Stimulated activated naive B cell treated with anti-CD40 and anti-IgM and Interleukin-4, amounts not matched to agents 10 μg/mL and 1 μg/mL and 100 μg/mL, for 72 hours (primary cell): ENCODE measurements at regions not wholly inside any gene's neighbourhood (a gene's known extent, or its start where the extent isn't known, plus 50 kb on each side); places are given as distances from the start of the nearest gene placed in this dataset.

ENCODE experiments used
- ATAC-seq, 2 donors: fragments of 150-1000 bp; cut with Tn5 transposase; replicated peaks; 2 replicates each; pipeline ENCODE4 v1.10.0; 2021; ENCODE audit warnings: moderate library complexity in 1 of 2
- DNase-seq: peaks from one replicate; pipeline ENCODE4 v3.0.0; 2021
- H3K27ac Mint-ChIP-seq: one replicate; pipeline ENCODE4 v1.8.0; 2022; ENCODE audit warnings: mild to moderate bottlenecking, mixed read lengths
- H3K27me3 Mint-ChIP-seq, 2 donors: one replicate each; pipeline ENCODE4 v1.8.0; 2022; ENCODE audit warnings: mixed read lengths in 2 of 2
- H3K36me3 Mint-ChIP-seq, 2 donors: one replicate each; pipeline ENCODE4 v1.8.0; 2022; ENCODE audit warnings: mixed read lengths in 2 of 2, mild to moderate bottlenecking in 1 of 2
- H3K4me1 Mint-ChIP-seq, 2 donors: one replicate each; pipeline ENCODE4 v1.8.0; 2022; ENCODE audit warnings: mixed read lengths in 2 of 2, mild to moderate bottlenecking in 1 of 2
- H3K4me3 Mint-ChIP-seq, 2 donors: one replicate each; pipeline ENCODE4 v1.8.0; 2022; ENCODE audit warnings: mild to moderate bottlenecking in 2 of 2, mixed read lengths in 2 of 2, moderate library complexity in 1 of 2
- H3K9me3 Mint-ChIP-seq, 2 donors: one replicate each; pipeline ENCODE4 v1.8.0; 2022; ENCODE audit warnings: mixed read lengths in 2 of 2, mild to moderate bottlenecking in 1 of 2

DNA sequence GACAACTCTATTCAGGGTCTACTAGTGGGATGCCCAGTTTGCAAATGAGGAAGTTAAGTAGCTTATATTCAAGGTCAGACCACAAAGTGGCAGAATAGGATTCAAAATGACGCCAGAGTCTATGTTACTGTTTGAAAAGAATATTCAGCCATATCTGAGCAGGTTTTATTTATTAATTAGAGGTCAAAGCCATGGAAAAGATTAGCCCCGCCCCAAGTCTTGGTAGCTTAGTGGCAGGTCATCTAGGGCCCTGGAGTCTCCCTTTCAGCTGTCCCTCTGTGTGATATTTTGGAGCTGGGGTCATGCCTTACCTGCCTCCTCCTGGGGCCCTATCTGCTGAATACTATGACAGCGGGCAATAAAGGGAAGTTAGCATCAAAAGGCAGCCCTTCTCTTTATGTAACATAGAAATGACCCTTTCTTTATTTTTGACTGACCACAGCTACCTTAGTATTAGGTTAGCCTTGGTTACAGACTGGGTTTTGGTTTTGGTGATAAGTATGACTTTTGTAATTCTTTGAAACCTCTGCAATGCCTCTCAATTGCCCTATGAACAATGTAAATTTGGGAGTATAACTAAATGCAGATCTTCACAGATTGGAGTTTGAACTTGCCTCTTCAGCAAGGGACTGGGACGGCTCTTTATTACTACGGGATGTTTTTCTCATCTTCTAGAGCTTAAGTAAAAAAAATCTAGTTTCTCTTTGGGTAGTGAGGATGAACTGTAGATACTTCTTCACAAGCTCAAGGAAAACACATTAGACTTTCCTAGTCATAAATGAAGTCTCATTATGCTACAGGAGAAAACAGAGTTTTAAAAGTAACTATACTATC is 153.0 kb upstream of the ITGA4 start:
- peak; percentile 68 to 75 for ATAC-seq
- Mint-ChIP-seq H3K27me3 (no peaks in the 10 kb centered on the region), H3K9me3 (peaks cover 3% of the 10 kb centered on the region in 2 donors), H3K4me3 (peak overlapping the region; percentile 45 to 53), H3K4me1 (peaks cover 31 to 58% of the 10 kb centered on the region in 2 donors), H3K27ac (peak overlapping the region; percentile 92), H3K36me3 (peaks cover 0 to 3% of the 10 kb centered on the region in 2 donors)
- DNase-seq: peak; percentile 21

DNA sequence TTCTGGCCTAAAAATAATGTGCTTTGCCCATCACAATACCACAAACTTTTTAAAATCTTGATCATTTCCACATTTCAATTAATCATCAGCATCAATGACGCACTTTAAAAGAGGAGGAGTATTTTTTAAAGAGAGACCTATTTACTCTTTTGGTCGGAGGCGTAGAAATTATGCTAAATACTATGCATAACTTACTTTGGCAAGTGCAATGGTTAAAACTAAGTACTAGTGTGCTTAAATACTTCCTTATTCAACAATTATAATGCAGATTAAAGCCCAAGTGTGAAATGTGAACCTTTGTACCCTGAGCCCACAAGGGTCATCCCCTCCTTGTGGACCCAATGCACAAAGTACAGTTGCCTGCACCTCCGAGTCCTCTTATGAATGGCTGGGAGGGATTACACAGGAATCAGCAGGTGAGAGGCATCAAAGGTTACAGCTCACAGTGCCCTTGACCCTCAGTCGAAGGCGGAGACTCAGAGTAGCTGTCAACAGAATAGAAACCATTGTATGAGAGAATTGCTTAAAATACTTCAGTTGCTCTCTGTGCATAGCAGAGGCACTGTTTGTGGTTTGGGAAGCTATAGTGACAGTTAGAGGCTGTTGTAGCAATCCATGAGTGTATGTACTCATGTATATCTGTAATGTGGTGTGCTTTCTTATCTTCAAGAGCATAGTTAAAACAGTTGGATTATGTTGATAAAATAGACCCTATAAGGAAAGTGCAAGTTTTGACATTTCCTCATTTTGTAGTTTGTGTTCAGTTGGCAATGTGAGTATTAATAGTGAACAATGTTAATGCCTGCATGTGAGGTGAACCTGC is 151.7 kb upstream of the ITGA4 start:
- Mint-ChIP-seq H3K36me3 (no peaks in the 10 kb centered on the region), H3K27me3 (no peaks in the 10 kb centered on the region), H3K4me3 (peak overlapping the region; percentile 54 to 69), H3K4me1 (peaks cover 30 to 63% of the 10 kb centered on the region in 2 donors), H3K27ac (peak overlapping the region; percentile 93), H3K9me3 (no peaks in the 10 kb centered on the region)
- DNase-seq (peak; percentile 57), ATAC-seq (peak; percentile 83 to 84)

DNA sequence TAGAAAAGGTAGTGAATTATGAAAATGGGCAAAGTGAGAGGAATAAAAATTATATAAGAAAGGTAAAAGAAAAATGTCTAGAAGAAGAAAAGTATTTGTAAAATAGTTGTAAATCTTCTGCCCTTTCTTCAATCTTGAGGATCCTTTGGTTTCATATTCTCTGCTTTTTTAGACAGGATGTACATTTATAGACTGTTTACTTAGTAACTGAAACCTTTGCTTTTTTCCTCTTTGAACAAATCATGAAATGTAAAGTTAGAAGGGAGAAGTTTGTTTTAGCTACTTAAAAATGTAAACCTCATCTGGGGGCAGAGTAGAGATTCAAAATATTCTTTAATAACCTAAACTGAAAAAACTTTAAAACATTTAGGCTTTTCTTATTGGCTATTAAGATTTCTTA is 150.4 kb upstream of the ITGA4 start:
- Mint-ChIP-seq H3K27me3 (no peaks in the 10 kb centered on the region), H3K27ac (peak overlapping the region; percentile 93), H3K36me3 (no peaks in the 10 kb centered on the region), H3K4me3 (peak overlapping the region; percentile 54 to 67), H3K4me1 (peaks cover 25 to 60% of the 10 kb centered on the region in 2 donors), H3K9me3 (no peaks in the 10 kb centered on the region)
- DNase-seq (no peak), ATAC-seq (no peak)

- DNase-seq (no peak), ATAC-seq (no peak)
- no peaks in the 10 kb centered on the region for H3K36me3 Mint-ChIP-seq
- peak overlapping the region; percentile 94 for H3K27ac Mint-ChIP-seq
- peak overlapping the region; percentile 52 to 59 for H3K4me3 Mint-ChIP-seq
- H3K27me3 Mint-ChIP-seq: no peaks in the 10 kb centered on the region
- H3K4me1 Mint-ChIP-seq: peaks cover 26 to 66% of the 10 kb centered on the region in 2 donors
- no peaks in the 10 kb centered on the region for H3K9me3 Mint-ChIP-seq
Observed at GRCh38 chr2:181307203-181307991, 149.8 kb upstream of the ITGA4 start.

DNA sequence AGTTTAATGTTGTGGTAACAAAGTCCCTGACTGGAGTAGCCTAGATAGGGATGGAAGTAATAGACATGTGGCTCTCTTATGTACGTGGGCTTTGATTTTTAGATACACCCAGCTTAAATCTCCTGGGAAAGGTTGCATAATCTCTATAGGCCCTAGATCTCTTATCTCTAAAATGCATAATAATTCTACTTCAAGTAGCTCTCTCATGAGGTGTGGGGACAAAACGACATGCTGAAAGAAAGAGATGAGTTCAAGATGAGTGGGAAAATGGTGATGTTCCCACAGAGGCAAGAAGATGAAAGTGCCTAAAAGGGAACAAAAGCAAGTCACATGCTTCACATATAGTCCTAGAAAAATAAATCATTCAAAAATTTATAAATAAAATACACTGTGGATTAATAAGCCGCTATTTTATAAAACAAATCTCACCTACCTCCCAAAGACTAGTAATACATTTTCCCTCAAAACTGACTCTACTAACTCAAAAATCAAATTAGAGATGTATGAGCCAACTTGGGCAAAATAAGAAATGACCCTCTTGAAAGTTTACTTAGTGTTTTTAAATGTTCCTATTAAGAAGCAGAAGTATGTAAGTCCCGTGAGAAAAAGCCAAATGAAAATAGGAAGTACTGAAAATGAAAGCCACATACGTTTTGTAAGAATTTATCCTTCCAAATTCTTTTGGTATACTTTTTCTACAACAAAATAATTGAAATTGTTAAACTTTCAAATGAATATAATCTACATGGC is 148.2 kb upstream of the ITGA4 start:
- Mint-ChIP-seq H3K27ac (peak overlapping the region; percentile 94), H3K27me3 (no peaks in the 10 kb centered on the region), H3K9me3 (peaks cover 0 to 4% of the 10 kb centered on the region in 2 donors), H3K4me1 (peaks cover 29 to 81% of the 10 kb centered on the region in 2 donors), H3K36me3 (no peaks in the 10 kb centered on the region), H3K4me3 (peak overlapping the region; percentile 70 to 77)
- ATAC-seq (no peak), DNase-seq (no peak)

DNA sequence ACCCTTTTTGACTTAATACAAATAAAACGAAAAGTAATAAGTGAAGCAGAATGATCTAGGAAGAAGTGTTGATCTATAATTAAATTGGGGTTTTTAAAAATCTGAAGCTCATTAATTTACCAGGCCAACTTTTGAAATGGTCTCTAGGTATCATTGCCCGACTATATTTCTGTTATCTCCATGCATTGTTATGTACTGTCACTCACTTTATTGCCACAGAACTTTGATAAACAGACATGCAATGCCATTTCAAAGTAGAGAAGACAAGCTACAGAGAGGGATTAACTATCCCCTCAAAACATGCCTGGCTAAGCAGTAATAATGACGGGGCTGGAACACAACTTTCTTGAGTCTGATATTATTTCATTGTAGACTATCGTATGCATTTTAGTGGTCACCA is 147.6 kb upstream of the ITGA4 start:
- ATAC-seq: no peak
- DNase-seq: no peak
- Mint-ChIP-seq H3K9me3 (peaks cover 0 to 4% of the 10 kb centered on the region in 2 donors), H3K4me3 (peak overlapping the region; percentile 70 to 77), H3K36me3 (no peaks in the 10 kb centered on the region), H3K4me1 (peaks cover 28 to 81% of the 10 kb centered on the region in 2 donors), H3K27ac (peak overlapping the region; percentile 94), H3K27me3 (no peaks in the 10 kb centered on the region)

GRCh38 chr2:181310967-181311366 is 146.2 kb upstream of the ITGA4 start:
- no peak overlapping the region for H3K4me3 Mint-ChIP-seq
- ATAC-seq (no peak), DNase-seq (no peak)
- H3K27me3 Mint-ChIP-seq: no peaks in the 10 kb centered on the region
- H3K9me3 Mint-ChIP-seq: peaks cover 0 to 4% of the 10 kb centered on the region in 2 donors
- no peaks in the 10 kb centered on the region for H3K36me3 Mint-ChIP-seq
- H3K4me1 Mint-ChIP-seq: peaks cover 20 to 68% of the 10 kb centered on the region in 2 donors
- H3K27ac Mint-ChIP-seq: no peak overlapping the region

GRCh38 chr2:181311837-181312236 is 145.3 kb upstream of the ITGA4 start:
- ATAC-seq (peak; percentile 74 to 78), DNase-seq (peak; percentile 34)
- peaks cover 0 to 4% of the 10 kb centered on the region in 2 donors for H3K9me3 Mint-ChIP-seq
- no peaks in the 10 kb centered on the region for H3K36me3 Mint-ChIP-seq
- H3K4me1 Mint-ChIP-seq: peaks cover 17 to 60% of the 10 kb centered on the region in 2 donors
- peak overlapping the region; percentile 39 to 73 for H3K4me3 Mint-ChIP-seq
- no peaks in the 10 kb centered on the region for H3K27me3 Mint-ChIP-seq
- peak overlapping the region; percentile 91 for H3K27ac Mint-ChIP-seq

DNA sequence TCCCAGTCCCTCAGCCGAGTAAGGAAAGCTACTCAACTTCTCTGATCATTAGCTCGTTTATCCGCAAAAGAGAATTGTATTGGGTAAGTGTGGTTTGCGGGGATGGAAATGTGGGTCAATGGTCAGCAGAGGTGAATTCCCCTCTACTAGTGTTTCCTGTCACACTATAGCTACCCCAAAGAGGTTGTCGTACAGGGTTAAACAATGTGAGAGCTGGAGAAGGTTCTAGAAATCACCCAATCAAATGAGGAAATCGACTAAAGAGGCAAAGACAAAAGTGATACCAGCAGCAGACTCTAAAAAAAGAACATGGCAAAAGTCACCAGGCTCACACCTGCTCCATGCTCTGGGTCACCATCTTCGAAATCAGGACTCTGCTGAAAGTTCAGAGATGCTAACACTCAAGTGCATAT is 144.7 kb upstream of the ITGA4 start:
- H3K27me3 Mint-ChIP-seq: no peaks in the 10 kb centered on the region

DNA sequence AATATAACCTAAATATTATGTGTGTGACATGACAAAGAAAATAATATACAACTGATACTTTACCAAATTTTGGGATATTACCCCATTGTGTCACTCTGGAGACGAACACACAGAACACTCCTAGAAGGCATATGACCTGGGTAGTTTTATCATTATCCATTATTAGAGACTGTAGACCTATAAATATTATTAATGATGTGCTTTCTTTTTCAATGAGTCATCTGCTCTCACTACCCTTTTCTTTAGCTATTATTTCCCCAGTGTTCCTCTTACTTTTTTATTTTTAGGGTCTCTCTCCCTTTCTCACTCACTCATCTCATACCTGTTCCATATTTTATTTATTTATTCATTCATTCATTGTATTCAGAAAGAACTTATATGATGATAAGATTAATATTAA is 143.3 kb upstream of the ITGA4 start:
- no peaks in the 10 kb centered on the region for H3K36me3 Mint-ChIP-seq
- no peaks in the 10 kb centered on the region for H3K27me3 Mint-ChIP-seq
- H3K4me1 Mint-ChIP-seq: peaks cover 11 to 41% of the 10 kb centered on the region in 2 donors
- H3K9me3 Mint-ChIP-seq: peaks cover 0 to 4% of the 10 kb centered on the region in 2 donors
- peak overlapping the region; percentile 15 for H3K27ac Mint-ChIP-seq
- H3K4me3 Mint-ChIP-seq: no peak overlapping the region
- no peak for DNase-seq
- ATAC-seq: no peak

More for the DNA sequence above, 144.7 kb upstream of the ITGA4 start:
- peak overlapping the region; percentile 39 to 73 for H3K4me3 Mint-ChIP-seq
- ATAC-seq: peak; percentile 91 to 92
- H3K27ac Mint-ChIP-seq: peak overlapping the region; percentile 91
- peak; percentile 68 for DNase-seq
- H3K9me3 Mint-ChIP-seq: peaks cover 0 to 4% of the 10 kb centered on the region in 2 donors
- H3K4me1 Mint-ChIP-seq: peaks cover 16 to 54% of the 10 kb centered on the region in 2 donors
- H3K36me3 Mint-ChIP-seq: no peaks in the 10 kb centered on the region

DNA sequence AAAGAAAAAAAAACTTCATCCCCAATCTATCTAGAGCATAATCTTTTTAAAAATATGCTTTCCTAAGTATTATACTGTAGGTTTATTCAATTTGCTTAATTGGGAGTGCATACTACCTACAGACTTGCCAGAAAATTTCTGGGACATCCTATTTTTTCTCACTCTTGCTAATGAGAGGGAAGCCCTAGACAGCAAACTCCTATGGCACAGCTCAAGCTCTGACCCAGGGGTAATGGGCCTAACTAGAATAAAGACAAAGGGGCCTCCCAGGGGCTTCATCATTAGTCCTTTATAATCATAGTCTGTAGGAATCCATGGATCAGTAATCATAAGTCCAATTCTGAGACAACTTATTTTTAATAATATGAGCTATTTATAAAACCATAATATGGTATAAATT is 142.6 kb upstream of the ITGA4 start:
- H3K4me1 Mint-ChIP-seq: peaks cover 10 to 34% of the 10 kb centered on the region in 2 donors
- no peak overlapping the region for H3K27ac Mint-ChIP-seq
- peaks cover 0 to 4% of the 10 kb centered on the region in 2 donors for H3K9me3 Mint-ChIP-seq
- no peak overlapping the region for H3K4me3 Mint-ChIP-seq
- no peaks in the 10 kb centered on the region for H3K27me3 Mint-ChIP-seq
- DNase-seq (no peak), ATAC-seq (no peak)
- no peaks in the 10 kb centered on the region for H3K36me3 Mint-ChIP-seq

- Mint-ChIP-seq H3K4me1 (peaks cover 5 to 21% of the 10 kb centered on the region in 2 donors), H3K27ac (no peak overlapping the region), H3K36me3 (no peaks in the 10 kb centered on the region), H3K9me3 (peaks cover 0 to 4% of the 10 kb centered on the region in 2 donors), H3K4me3 (no peak overlapping the region), H3K27me3 (no peaks in the 10 kb centered on the region)
- DNase-seq: no peak
- ATAC-seq: no peak
Observed at GRCh38 chr2:181317511-181317910, 139.7 kb upstream of the ITGA4 start.

DNA sequence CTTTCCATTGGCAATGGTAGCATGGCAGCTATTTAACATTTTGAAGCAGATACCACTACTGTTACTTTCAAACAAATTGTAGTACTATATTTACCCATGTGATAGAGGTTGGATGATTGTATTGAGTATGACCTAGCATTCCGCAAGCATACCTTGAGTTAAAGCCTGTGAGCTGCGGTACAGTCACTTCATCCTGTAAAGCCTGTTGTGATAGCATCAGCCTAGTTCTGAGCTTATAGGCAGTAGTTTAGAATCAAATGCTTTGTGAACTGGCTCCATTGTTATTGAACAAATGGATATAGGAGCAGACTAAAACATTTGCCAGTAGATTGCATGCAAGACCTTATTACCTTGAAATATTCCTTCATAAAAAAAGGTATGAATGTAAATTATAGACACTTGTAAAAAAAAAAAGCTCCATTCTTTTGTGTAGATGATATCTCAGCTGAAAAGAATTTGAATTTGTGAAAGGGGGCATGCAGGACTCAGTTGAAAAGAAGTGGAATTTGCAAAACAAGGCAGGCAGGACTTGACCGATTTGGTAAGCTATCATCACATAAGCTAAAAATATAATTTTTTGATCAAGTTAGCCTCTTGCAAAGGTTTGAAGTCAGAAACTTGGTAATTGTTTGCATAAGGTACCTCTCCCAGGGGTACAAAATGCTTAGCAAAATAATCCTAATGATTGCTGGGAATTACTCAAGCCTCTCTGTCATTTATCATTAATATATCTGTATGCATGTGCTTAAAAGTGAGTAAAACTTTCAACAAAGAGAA is 138.5 kb upstream of the ITGA4 start:
- Mint-ChIP-seq H3K36me3 (no peaks in the 10 kb centered on the region), H3K9me3 (peaks cover under 1% of the 10 kb centered on the region in 2 donors), H3K4me1 (peaks cover 6 to 9% of the 10 kb centered on the region in 2 donors), H3K4me3 (no peak overlapping the region), H3K27me3 (no peaks in the 10 kb centered on the region), H3K27ac (no peak overlapping the region)
- ATAC-seq (no peak), DNase-seq (no peak)
